ENCODE measurements at regions not wholly inside any gene's neighbourhood (a gene's known extent, or its start where the extent isn't known, plus 50 kb on each side); places are given as distances from the start of the nearest gene placed in this dataset.

DNA sequence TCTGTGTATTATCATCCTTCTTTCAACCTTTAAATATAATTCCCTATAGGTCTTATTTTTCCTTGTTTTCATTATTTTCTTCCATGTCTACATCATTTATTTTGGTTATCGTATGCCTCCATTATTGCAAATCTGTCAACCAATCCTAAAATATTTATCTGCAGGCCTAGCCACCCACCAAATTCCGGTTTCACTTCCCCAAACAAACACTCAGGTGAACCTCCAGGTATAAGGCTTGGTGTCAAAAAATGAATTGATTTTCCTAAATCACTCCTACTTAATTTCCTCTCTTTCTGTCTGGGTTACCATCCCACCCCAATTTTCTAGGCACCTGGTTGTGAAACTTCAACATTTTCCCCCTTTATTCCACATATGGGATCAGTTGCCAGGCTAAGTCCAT lies 111.9 kb upstream of the LINC00305 start:
- Mint-ChIP-seq H3K27me3 (ENCODE audit: unreplicated experiment) (no peaks in the 10 kb centered on the region), H3K36me3 (ENCODE audit: low read depth, unreplicated experiment) (no peaks in the 10 kb centered on the region), H3K9me3 (ENCODE audit: unreplicated experiment) (no peaks in the 10 kb centered on the region), H3K4me1 (ENCODE audit: unreplicated experiment) (peaks cover 4% of the 10 kb centered on the region), H3K4me3 (ENCODE audit: unreplicated experiment) (no peak overlapping the region), H3K27ac (ENCODE audit: unreplicated experiment) (no peak overlapping the region)
- TF ChIP-seq, protein P1, sequence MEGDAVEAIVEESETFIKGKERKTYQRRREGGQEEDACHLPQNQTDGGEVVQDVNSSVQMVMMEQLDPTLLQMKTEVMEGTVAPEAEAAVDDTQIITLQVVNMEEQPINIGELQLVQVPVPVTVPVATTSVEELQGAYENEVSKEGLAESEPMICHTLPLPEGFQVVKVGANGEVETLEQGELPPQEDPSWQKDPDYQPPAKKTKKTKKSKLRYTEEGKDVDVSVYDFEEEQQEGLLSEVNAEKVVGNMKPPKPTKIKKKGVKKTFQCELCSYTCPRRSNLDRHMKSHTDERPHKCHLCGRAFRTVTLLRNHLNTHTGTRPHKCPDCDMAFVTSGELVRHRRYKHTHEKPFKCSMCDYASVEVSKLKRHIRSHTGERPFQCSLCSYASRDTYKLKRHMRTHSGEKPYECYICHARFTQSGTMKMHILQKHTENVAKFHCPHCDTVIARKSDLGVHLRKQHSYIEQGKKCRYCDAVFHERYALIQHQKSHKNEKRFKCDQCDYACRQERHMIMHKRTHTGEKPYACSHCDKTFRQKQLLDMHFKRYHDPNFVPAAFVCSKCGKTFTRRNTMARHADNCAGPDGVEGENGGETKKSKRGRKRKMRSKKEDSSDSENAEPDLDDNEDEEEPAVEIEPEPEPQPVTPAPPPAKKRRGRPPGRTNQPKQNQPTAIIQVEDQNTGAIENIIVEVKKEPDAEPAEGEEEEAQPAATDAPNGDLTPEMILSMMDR (IDR thresholded peaks at IDR 0.05; ENCODE audit: unreplicated experiment): no peak
- no peak for DNase-seq (ENCODE audit: low spot score)

DNA sequence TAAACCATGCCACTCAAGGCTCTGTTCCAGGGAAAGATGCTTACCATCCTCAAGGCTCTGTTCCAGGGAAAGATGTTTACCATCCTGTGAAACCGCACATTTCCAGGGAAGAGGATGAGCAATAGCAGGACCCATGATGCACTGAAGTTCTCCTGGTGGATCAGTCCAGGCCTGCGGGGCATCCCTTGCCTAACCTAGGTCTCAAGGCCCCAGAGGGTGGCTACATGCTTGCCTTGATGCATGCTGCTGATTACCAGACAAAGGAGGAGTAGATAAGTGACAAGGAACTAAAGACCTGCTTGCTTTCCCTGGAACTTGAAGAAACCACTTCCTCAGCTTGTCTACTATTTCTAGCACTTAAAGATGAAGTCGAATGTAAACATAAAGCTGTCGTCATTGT lies 111.0 kb upstream of the LINC00305 start:
- no peaks in the 10 kb centered on the region for H3K27me3 Mint-ChIP-seq (ENCODE audit: unreplicated experiment)
- H3K27ac Mint-ChIP-seq (ENCODE audit: unreplicated experiment): no peak overlapping the region
- no peaks in the 10 kb centered on the region for H3K36me3 Mint-ChIP-seq (ENCODE audit: low read depth, unreplicated experiment)
- peaks cover 4% of the 10 kb centered on the region for H3K4me1 Mint-ChIP-seq (ENCODE audit: unreplicated experiment)
- no peaks in the 10 kb centered on the region for H3K9me3 Mint-ChIP-seq (ENCODE audit: unreplicated experiment)
- no peak overlapping the region for H3K4me3 Mint-ChIP-seq (ENCODE audit: unreplicated experiment)
- DNase-seq (ENCODE audit: low spot score): no peak
- TF ChIP-seq, protein P1 (IDR thresholded peaks at IDR 0.05; ENCODE audit: unreplicated experiment): no peak

DNA sequence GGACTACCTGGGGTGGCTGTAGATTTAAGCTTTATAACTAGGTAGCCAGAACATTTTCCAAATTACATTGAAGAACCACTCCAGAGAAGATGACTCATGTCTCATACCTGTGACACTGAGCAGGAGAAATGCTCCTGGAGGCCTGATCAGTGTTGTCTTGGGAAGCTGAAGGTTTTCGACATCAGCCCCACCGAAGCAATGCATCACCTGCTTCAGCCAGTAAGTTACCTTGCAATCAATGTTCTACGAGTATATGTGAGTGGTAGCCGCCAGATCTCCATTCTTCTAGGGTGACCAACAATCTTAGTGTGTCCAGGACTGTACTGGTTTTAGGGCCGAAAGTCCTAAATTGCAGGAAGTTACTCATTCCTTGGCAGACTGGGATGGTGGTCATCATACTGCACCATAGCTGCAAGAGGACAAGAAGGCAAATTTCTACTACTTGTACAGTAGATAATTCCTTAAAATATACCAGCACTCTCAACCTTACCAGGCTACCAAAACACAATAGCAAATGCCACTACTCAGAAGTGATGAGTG lies 109.3 kb upstream of the LINC00305 start:
- TF ChIP-seq, protein P1 (IDR thresholded peaks at IDR 0.05; ENCODE audit: unreplicated experiment): no peak
- H3K9me3 Mint-ChIP-seq (ENCODE audit: unreplicated experiment): no peaks in the 10 kb centered on the region
- H3K4me1 Mint-ChIP-seq (ENCODE audit: unreplicated experiment): peaks cover 4% of the 10 kb centered on the region
- no peaks in the 10 kb centered on the region for H3K27me3 Mint-ChIP-seq (ENCODE audit: unreplicated experiment)
- no peak overlapping the region for H3K27ac Mint-ChIP-seq (ENCODE audit: unreplicated experiment)
- DNase-seq (ENCODE audit: low spot score): no peak
- no peak overlapping the region for H3K4me3 Mint-ChIP-seq (ENCODE audit: unreplicated experiment)
- no peaks in the 10 kb centered on the region for H3K36me3 Mint-ChIP-seq (ENCODE audit: low read depth, unreplicated experiment)

DNA sequence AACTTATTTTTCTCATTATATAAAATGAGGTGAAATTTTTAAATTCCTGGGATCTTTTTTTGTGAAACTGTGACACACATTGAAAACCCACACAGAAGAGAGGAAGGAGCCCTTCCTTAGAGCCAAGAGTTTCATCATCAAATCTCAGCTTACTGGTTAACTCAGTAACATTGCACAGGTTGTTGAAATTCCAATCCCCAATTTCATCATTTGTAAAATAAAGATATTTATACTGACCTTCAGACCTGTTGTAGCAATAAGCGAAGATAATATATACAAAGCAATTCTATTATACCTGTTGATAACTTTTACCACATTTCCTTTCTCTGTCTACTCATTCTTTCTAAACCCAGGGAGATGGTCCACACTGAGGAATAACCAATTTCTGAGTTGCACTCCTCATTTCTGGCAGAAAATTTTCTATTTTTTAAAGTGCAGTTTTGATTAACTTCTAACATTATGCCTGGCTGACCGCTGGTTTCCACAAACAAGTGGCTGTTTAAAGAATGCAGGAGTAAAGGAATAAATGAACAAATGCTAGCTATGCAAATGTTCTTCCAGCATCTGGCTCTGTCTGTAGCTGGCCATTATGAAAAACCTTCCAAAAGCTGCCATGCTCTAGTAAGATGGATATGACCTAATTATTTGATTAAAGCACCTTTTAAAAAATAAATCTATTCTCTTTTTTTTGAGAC lies 105.7 kb upstream of the LINC00305 start:
- H3K4me1 Mint-ChIP-seq (ENCODE audit: unreplicated experiment): no peaks in the 10 kb centered on the region
- H3K36me3 Mint-ChIP-seq (ENCODE audit: low read depth, unreplicated experiment): no peaks in the 10 kb centered on the region

DNA sequence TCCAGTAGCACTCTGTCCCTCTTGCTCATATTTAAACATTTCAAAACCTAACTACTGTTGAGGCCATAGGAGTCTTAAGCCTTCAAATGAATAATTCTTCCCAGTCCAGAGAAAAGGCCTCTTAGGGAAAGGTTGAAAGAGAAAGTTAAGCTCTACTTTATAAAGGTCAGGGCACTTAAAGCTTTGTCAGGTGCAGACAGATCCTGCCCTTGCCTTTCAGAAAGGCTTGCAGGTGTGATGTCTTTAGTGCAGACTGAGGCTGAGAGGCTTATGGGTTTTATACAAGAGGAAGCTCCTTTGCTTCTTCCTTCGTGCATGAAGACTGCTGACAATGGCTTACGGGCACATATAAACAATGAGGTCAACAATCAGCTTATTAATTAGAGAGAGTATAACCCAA lies 105.0 kb upstream of the LINC00305 start:
- Mint-ChIP-seq H3K4me1 (ENCODE audit: unreplicated experiment) (no peaks in the 10 kb centered on the region), H3K4me3 (ENCODE audit: unreplicated experiment) (no peak overlapping the region), H3K27me3 (ENCODE audit: unreplicated experiment) (no peaks in the 10 kb centered on the region), H3K9me3 (ENCODE audit: unreplicated experiment) (no peaks in the 10 kb centered on the region), H3K27ac (ENCODE audit: unreplicated experiment) (no peak overlapping the region), H3K36me3 (ENCODE audit: low read depth, unreplicated experiment) (no peaks in the 10 kb centered on the region)
- TF ChIP-seq, protein P1 (IDR thresholded peaks at IDR 0.05; ENCODE audit: unreplicated experiment): no peak
- DNase-seq (ENCODE audit: low spot score): no peak

More for the DNA sequence above, 105.7 kb upstream of the LINC00305 start:
- TF ChIP-seq, protein P1 (IDR thresholded peaks at IDR 0.05; ENCODE audit: unreplicated experiment): no peak
- no peaks in the 10 kb centered on the region for H3K27me3 Mint-ChIP-seq (ENCODE audit: unreplicated experiment)
- no peak for DNase-seq (ENCODE audit: low spot score)
- H3K27ac Mint-ChIP-seq (ENCODE audit: unreplicated experiment): no peak overlapping the region
- no peak overlapping the region for H3K4me3 Mint-ChIP-seq (ENCODE audit: unreplicated experiment)
- no peaks in the 10 kb centered on the region for H3K9me3 Mint-ChIP-seq (ENCODE audit: unreplicated experiment)

All from endothelial cell (in vitro differentiated cells).